BLaER1 (cell line): ENCODE measurements at regions not wholly inside any gene's neighbourhood (a gene's known extent, or its start where the extent isn't known, plus 50 kb on each side); places are given as distances from the start of the nearest gene placed in this dataset.

ENCODE experiments used
- H3K27ac ChIP-seq: shearing (Covaris generic); formaldehyde crosslinking; 2 replicates; pipeline ENCODE4 v1.8.1; 2022
- H3K27me3 ChIP-seq: shearing (Covaris generic); formaldehyde crosslinking; 2 replicates; pipeline ENCODE4 v1.8.1; 2022
- H3K36me3 ChIP-seq: shearing (Covaris generic); formaldehyde crosslinking; 2 replicates; pipeline ENCODE4 v1.8.1; 2022
- H3K4me1 ChIP-seq: shearing (Covaris generic); formaldehyde crosslinking; 2 replicates; pipeline ENCODE4 v1.8.1; 2022
- H3K4me2 ChIP-seq: shearing (Covaris generic); formaldehyde crosslinking; 2 replicates; pipeline ENCODE4 v1.8.1; 2022
- H3K4me3 ChIP-seq: shearing (Covaris generic); formaldehyde crosslinking; 2 replicates; pipeline ENCODE4 v1.8.1; 2022
- H3K9ac ChIP-seq: shearing (Covaris generic); formaldehyde crosslinking; 2 replicates; pipeline ENCODE4 v1.8.1; 2022
- H3K9me3 ChIP-seq: shearing (Covaris generic); formaldehyde crosslinking; 2 replicates; pipeline ENCODE4 v1.8.1; 2022
- H4K20me1 ChIP-seq: shearing (Covaris generic); formaldehyde crosslinking; 2 replicates; pipeline ENCODE4 v1.8.1; 2022
- Cebpa-rat ChIP-seq: shearing (Covaris generic); IDR thresholded peaks from 2 replicates; pipeline ENCODE4 v1.8.1; 2022

DNA sequence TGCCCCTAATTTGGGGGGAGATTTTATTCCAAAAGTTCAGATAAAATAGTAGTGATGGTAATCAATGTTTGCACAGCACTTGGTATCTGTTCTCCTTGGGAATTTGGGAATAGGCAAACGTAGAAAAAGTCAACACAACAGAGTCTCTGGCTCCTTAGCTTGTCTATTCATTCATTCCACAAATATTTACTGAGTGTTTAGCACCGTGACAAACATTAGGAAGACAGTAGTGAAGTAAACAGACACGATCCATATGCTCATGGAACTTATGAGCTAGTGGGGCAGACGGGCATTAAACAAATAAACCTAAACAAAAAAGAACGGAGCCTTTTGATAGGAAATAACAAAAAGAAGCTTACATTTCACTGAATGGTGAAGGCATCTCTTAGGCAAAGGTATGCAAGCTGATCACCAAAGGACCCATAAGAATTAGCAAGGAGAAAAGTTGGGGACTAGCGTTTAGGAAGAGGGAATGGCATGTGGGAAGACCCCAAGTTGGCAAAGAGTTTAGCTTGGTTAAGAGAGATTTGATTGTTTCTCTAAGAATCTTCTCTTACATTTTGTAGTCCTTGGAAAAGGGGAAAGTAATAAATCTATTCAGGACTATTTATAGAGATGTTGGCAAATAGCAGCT lies 243.9 kb upstream of the NPY start:
- TF ChIP-seq Cebpa-rat, result no peak
- Histone ChIP-seq H3K4me2 (no peak overlapping the region), H3K27ac (no peak overlapping the region)

DNA sequence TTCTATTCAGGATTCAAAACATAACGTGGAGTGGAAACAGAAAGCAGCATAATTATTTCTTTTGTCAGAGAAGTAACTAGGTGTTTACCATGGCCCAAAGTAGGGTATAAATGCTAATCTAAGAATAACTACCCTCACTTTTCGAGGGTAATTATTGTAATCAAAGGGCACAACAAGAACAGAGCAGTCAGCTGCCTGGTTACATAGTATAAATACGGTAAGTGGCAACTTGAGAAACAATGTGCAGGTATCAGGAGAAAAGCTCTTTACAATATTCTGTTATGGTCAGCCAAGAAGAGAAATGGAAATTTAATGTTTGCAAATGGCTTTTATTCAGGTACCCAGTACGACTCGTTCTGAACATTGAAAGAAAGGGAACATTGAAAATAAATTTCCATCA lies 242.0 kb upstream of the NPY start:
- TF ChIP-seq Cebpa-rat, result no peak
- Histone ChIP-seq H3K27me3 (no peaks in the 10 kb centered on the region), H4K20me1 (no peaks in the 10 kb centered on the region), H3K4me1 (no peaks in the 10 kb centered on the region), H3K36me3 (no peaks in the 10 kb centered on the region), H3K9ac (no peak overlapping the region), H3K4me2 (no peak overlapping the region), H3K4me3 (no peak overlapping the region), H3K27ac (no peak overlapping the region), H3K9me3 (no peaks in the 10 kb centered on the region)

More for the DNA sequence above, 243.9 kb upstream of the NPY start:
- no peaks in the 10 kb centered on the region for H3K9me3 ChIP-seq
- no peaks in the 10 kb centered on the region for H3K27me3 ChIP-seq
- no peaks in the 10 kb centered on the region for H3K36me3 ChIP-seq
- H3K4me1 ChIP-seq, result no peaks in the 10 kb centered on the region
- H4K20me1 ChIP-seq, result no peaks in the 10 kb centered on the region
- no peak overlapping the region for H3K9ac ChIP-seq
- no peak overlapping the region for H3K4me3 ChIP-seq

DNA sequence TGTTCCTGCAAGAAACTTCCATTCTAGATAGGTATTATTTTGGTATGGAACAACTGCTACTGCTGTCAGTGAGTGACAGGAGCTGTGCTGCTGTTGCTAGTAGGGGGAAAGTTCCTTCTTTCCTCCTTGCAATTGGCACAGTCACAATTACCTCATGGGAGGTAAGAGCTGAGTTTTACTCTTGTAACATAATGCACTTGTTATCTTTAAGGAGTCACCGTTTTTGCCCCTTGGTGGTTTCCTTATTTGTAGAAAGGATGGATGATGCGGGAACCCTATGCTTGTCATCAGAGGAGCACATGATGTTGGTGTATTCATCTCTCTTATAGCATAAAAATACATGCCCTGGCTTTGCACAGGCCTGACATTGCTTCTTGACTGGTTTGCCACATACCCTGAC lies 234.7 kb upstream of the NPY start:
- Histone ChIP-seq H3K9ac (no peak overlapping the region), H3K4me2 (no peak overlapping the region), H3K4me3 (no peak overlapping the region), H3K27ac (no peak overlapping the region), H3K27me3 (no peaks in the 10 kb centered on the region), H3K36me3 (no peaks in the 10 kb centered on the region), H3K9me3 (no peaks in the 10 kb centered on the region), H4K20me1 (no peaks in the 10 kb centered on the region), H3K4me1 (no peaks in the 10 kb centered on the region)
- no peak for TF ChIP-seq Cebpa-rat

DNA sequence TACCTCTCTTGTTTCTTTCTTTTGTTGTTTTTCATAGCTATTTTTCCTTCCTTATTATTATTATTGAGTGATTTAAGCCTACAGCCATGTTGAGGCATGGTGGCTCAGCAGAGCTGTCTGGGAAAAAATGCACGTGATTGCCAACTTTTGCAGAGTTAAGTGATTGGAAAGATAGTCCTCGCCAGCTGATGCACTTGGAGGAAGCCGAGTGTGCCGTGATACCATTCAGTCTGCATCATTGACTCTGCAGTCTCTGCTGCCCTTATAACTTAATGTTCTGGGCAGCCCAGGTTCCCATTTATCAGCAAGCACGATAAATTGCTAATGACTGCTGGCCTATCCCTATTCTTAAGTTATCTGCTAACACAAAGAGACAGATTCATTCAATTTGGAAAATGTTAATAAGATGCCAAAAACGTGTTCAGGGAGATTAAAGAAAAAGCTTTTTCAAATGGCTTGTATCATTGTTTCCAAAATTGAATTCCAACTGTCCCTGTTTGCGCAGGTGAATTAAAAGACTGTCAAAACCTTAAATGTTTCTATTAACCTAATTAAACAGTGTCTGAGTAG lies 232.9 kb upstream of the NPY start:
- Histone ChIP-seq H3K27me3 (no peaks in the 10 kb centered on the region), H3K4me3 (no peak overlapping the region), H4K20me1 (no peaks in the 10 kb centered on the region), H3K4me2 (no peak overlapping the region), H3K4me1 (no peaks in the 10 kb centered on the region), H3K27ac (no peak overlapping the region), H3K36me3 (no peaks in the 10 kb centered on the region), H3K9ac (no peak overlapping the region), H3K9me3 (no peaks in the 10 kb centered on the region)
- no peak for TF ChIP-seq Cebpa-rat

DNA sequence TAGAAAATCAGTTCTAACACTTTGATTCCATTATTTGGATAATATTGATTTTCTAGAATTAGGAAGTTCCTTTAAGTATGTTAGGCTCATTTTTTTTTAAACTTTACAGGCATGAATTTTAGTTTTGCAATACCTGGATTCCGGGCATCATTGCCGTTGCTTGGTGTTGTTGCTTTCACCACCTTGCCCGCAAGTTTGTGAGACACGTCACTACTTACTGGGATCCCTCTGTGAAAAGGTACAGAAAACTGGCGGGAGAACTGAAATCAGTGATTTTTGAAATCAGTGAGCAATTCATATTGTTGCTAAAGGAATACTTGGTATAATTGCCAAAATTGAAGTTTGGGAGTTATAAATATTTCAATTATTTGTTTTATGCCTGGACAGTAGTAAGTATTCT lies 232.3 kb upstream of the NPY start:
- Histone ChIP-seq H3K27ac (no peak overlapping the region), H3K9me3 (no peaks in the 10 kb centered on the region), H3K4me3 (no peak overlapping the region), H3K36me3 (no peaks in the 10 kb centered on the region), H3K4me1 (no peaks in the 10 kb centered on the region), H4K20me1 (no peaks in the 10 kb centered on the region), H3K4me2 (no peak overlapping the region), H3K27me3 (no peaks in the 10 kb centered on the region), H3K9ac (no peak overlapping the region)
- no peak for TF ChIP-seq Cebpa-rat

DNA sequence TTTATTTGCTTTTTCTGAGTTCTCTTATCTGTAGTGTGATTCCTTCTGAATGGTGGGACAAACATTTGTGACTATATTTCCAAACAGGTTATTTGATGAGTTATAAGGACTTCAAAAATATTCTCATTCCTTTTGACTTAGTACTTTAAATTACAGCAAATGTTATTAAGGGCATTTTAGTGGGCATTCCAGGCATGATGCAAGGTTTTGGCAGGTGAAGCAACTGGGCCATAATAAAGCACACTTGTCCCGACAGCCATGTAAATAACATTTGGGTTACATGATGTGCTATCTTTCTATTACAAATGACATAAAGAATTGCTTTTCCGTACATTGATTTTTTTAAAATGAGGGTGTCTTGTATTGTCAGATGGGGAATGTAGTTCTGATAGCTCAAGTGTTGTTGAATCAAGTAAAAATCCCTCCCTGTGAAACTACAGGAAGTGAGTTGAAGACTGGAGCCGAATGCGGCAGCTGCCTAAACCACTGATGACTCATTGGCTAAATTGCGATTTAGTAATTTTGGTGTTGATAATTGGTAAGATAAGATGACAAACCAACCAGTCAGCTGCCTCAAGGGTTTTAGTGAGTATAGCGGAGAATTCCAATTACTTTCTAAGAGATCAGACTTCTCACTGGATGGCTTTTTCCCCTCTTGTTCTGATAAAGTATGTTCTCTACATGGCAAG lies 231.3 kb upstream of the NPY start:
- no peak overlapping the region for H3K9ac ChIP-seq
- TF ChIP-seq Cebpa-rat, result no peak
- no peaks in the 10 kb centered on the region for H3K27me3 ChIP-seq
- no peaks in the 10 kb centered on the region for H3K9me3 ChIP-seq
- no peak overlapping the region for H3K4me2 ChIP-seq
- H4K20me1 ChIP-seq, result no peaks in the 10 kb centered on the region
- no peaks in the 10 kb centered on the region for H3K4me1 ChIP-seq
- H3K36me3 ChIP-seq, result no peaks in the 10 kb centered on the region
- H3K27ac ChIP-seq, result no peak overlapping the region
- no peak overlapping the region for H3K4me3 ChIP-seq

DNA sequence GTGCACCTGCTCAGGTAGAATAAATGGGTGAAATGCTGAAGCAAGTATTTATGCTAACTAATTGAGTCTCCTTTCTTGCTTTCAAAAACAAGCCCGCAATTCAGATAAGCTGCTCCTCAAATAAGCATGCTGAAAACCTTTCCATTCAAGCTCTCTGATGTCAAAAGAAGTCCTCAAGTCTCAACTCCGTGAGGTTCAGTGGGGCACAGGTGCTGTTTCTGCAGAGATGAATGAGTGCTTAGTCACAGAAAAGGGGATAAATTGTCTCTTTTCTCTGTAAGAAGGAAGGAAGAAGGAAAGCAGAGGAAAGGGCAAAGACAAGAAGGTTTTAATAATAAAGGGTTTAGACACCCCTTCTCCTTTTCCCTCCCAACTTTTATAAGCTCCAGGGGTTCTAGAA lies 229.8 kb upstream of the NPY start:
- no peak overlapping the region for H3K9ac ChIP-seq
- no peaks in the 10 kb centered on the region for H3K4me1 ChIP-seq
- no peaks in the 10 kb centered on the region for H3K9me3 ChIP-seq
- no peak overlapping the region for H3K27ac ChIP-seq
- H3K4me3 ChIP-seq, result no peak overlapping the region
- TF ChIP-seq Cebpa-rat, result no peak
- no peak overlapping the region for H3K4me2 ChIP-seq
- no peaks in the 10 kb centered on the region for H3K27me3 ChIP-seq
- H3K36me3 ChIP-seq, result no peaks in the 10 kb centered on the region
- no peaks in the 10 kb centered on the region for H4K20me1 ChIP-seq

DNA sequence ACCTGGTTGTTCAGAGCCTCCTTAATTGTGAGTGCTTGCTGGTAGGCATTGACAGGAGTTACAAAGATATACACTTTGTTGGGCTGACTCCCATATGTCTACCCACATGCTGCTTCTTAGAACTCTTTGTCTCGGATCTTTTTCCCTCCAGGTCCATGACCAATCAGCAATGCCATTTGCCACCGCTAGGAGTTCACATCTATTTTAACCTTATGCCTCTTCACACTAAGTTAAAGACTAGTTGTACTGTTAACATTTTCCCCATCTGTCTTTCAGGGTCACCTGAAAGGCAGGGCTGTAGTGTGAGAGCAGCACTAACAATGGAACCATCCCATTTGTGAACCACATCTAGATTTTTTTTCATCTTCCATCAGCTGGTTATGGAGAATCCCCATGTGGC lies 226.7 kb upstream of the NPY start:
- Histone ChIP-seq H3K4me1 (no peaks in the 10 kb centered on the region), H3K9me3 (no peaks in the 10 kb centered on the region), H3K27ac (no peak overlapping the region), H3K36me3 (no peaks in the 10 kb centered on the region), H3K27me3 (no peaks in the 10 kb centered on the region), H4K20me1 (no peaks in the 10 kb centered on the region), H3K9ac (no peak overlapping the region), H3K4me2 (no peak overlapping the region), H3K4me3 (no peak overlapping the region)
- TF ChIP-seq Cebpa-rat, result no peak

DNA sequence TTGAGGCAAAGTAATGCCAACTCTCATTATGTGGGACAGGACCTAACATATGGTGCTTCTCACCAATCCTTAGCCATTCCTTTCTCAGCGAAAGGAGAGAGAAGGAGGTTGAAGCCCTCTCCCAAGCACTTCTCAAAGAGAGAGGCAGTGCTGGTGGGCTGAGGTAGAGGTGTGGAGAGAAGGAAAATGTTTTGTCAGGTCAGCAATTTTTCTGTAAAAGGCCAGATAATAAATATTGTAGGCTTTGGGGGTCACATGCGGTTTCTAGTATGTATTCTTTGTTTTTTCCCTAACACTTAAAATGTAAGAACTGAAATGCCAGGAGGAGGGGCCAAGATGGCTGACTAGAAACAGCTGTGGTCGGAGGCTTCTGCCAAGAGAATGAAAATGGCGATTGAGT lies 225.0 kb upstream of the NPY start:
- Histone ChIP-seq H3K27ac (no peak overlapping the region), H4K20me1 (no peaks in the 10 kb centered on the region), H3K27me3 (no peaks in the 10 kb centered on the region), H3K4me2 (no peak overlapping the region), H3K9me3 (no peaks in the 10 kb centered on the region), H3K4me1 (no peaks in the 10 kb centered on the region), H3K36me3 (no peaks in the 10 kb centered on the region), H3K4me3 (no peak overlapping the region), H3K9ac (no peak overlapping the region)
- TF ChIP-seq Cebpa-rat, result no peak

DNA sequence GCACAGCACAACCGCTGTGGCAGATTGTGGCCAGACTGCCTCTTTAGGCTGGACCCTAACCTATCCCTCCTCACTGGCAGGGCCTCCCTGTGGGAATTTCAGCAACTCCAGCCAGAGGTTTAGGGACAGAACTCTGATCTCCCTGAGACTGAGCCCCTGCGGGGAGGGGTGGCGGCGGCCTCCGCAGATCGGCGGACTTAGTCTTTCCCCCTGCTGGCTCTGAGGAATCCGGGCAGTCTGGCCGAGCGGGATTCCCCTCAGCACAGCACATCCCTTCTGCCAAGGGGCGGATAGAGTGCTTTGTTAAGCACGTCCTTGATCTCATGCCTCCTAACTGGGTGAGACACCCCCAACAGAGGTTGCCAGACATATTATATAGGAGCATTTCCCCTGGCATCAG lies 224.2 kb upstream of the NPY start:
- no peak for TF ChIP-seq Cebpa-rat
- Histone ChIP-seq H3K27ac (no peak overlapping the region), H3K36me3 (no peaks in the 10 kb centered on the region), H3K4me1 (no peaks in the 10 kb centered on the region), H3K9ac (no peak overlapping the region), H4K20me1 (no peaks in the 10 kb centered on the region), H3K9me3 (no peaks in the 10 kb centered on the region), H3K27me3 (no peaks in the 10 kb centered on the region), H3K4me2 (no peak overlapping the region), H3K4me3 (no peak overlapping the region)

DNA sequence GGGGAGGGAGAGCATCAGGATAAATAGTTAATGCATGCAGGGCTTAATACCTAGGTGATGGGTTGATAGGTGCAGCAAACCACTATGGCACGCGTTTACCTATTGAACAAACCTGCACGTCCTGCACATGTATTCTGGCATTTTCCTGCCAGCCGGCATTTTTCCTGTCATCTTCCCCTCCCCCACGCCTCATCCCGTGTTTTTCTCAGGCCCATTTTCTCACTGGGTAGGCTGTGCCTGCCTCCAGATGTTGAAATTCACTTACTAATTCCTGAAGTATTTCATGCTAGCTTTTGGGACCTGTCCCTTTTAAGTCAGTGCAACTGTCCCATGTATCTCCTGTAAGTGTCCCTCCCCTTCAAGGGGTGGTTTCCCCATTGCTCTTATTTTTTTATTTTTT lies 220.3 kb upstream of the NPY start:
- Histone ChIP-seq H3K9ac (no peak overlapping the region), H3K4me2 (no peak overlapping the region), H4K20me1 (no peaks in the 10 kb centered on the region), H3K27ac (no peak overlapping the region), H3K9me3 (no peaks in the 10 kb centered on the region), H3K27me3 (no peaks in the 10 kb centered on the region), H3K4me1 (no peaks in the 10 kb centered on the region), H3K4me3 (no peak overlapping the region), H3K36me3 (no peaks in the 10 kb centered on the region)
- TF ChIP-seq Cebpa-rat, result no peak
